ENCODE measurements at regions not wholly inside any gene's neighbourhood (a gene's known extent, or its start where the extent isn't known, plus 50 kb on each side); places are given as distances from the start of the nearest gene placed in this dataset.
"Not testable (repeated sequence)": the region's sequence is repeated elsewhere in the genome, so short reads cannot be mapped to it uniquely, and the experiment has no call there.

- DNase-seq (ENCODE audit: extremely low read depth in 1 of 11, low read depth in 9 of 11, low spot score in 4 of 11) = no peak
These were observed 97.7 kb upstream of the KIF2A start for GRCh38 chr5:62208218-62208852.

GRCh38 chr5:62211405-62211804 lies 94.6 kb upstream of the KIF2A start:
- DNase-seq (ENCODE audit: extremely low read depth in 1 of 11, low read depth in 9 of 11, low spot score in 4 of 11) = no peak

GRCh38 chr5:62212648-62213047 lies 93.4 kb upstream of the KIF2A start:
- DNase-seq (ENCODE audit: extremely low read depth in 1 of 11, low read depth in 9 of 11, low spot score in 4 of 11) = no peak

- no peak for DNase-seq (ENCODE audit: extremely low read depth in 1 of 11, low read depth in 9 of 11, low spot score in 4 of 11)
These were observed 91.3 kb upstream of the KIF2A start for GRCh38 chr5:62214701-62215100.

GRCh38 chr5:62216603-62217002 lies 89.4 kb upstream of the KIF2A start:
- not testable (repeated sequence) for DNase-seq (ENCODE audit: extremely low read depth in 1 of 11, low read depth in 9 of 11, low spot score in 4 of 11)

- not testable (repeated sequence) for DNase-seq (ENCODE audit: extremely low read depth in 1 of 11, low read depth in 9 of 11, low spot score in 4 of 11)
These were observed 88.9 kb upstream of the KIF2A start for GRCh38 chr5:62217095-62217494.

GRCh38 chr5:62218860-62219259 lies 87.1 kb upstream of the KIF2A start:
- DNase-seq (ENCODE audit: extremely low read depth in 1 of 11, low read depth in 9 of 11, low spot score in 4 of 11) = not testable (repeated sequence)

GRCh38 chr5:62221881-62222280 lies 84.1 kb upstream of the KIF2A start:
- DNase-seq (ENCODE audit: extremely low read depth in 1 of 11, low read depth in 9 of 11, low spot score in 4 of 11) = not testable (repeated sequence)

- not testable (repeated sequence) for DNase-seq (ENCODE audit: extremely low read depth in 1 of 11, low read depth in 9 of 11, low spot score in 4 of 11)
These were observed 83.7 kb upstream of the KIF2A start for GRCh38 chr5:62222305-62222704.

- DNase-seq (ENCODE audit: extremely low read depth in 1 of 11, low read depth in 9 of 11, low spot score in 4 of 11) = not testable (repeated sequence)
These were observed 82.7 kb upstream of the KIF2A start for GRCh38 chr5:62223312-62223670.

GRCh38 chr5:62224987-62225601 lies 80.9 kb upstream of the KIF2A start:
- DNase-seq (ENCODE audit: extremely low read depth in 1 of 11, low read depth in 9 of 11, low spot score in 4 of 11) = not testable (repeated sequence)

GRCh38 chr5:62230876-62231388 lies 75.1 kb upstream of the KIF2A start:
- not testable (repeated sequence) for DNase-seq (ENCODE audit: extremely low read depth in 1 of 11, low read depth in 9 of 11, low spot score in 4 of 11)

GRCh38 chr5:62231576-62231975 lies 74.4 kb upstream of the KIF2A start:
- DNase-seq (ENCODE audit: extremely low read depth in 1 of 11, low read depth in 9 of 11, low spot score in 4 of 11) = no peak

- DNase-seq (ENCODE audit: extremely low read depth in 1 of 11, low read depth in 9 of 11, low spot score in 4 of 11) = not testable (repeated sequence)
These were observed 73.8 kb upstream of the KIF2A start for GRCh38 chr5:62232218-62232617.

GRCh38 chr5:62233083-62234046 lies 72.6 kb upstream of the KIF2A start:
- not testable (repeated sequence) for DNase-seq (ENCODE audit: extremely low read depth in 1 of 11, low read depth in 9 of 11, low spot score in 4 of 11)

- not testable (repeated sequence) for DNase-seq (ENCODE audit: extremely low read depth in 1 of 11, low read depth in 9 of 11, low spot score in 4 of 11)
These were observed 69.4 kb upstream of the KIF2A start for GRCh38 chr5:62236593-62236992.

GRCh38 chr5:62237944-62238343 lies 68.1 kb upstream of the KIF2A start:
- DNase-seq (ENCODE audit: extremely low read depth in 1 of 11, low read depth in 9 of 11, low spot score in 4 of 11) = not testable (repeated sequence)

GRCh38 chr5:62238584-62238983 lies 67.4 kb upstream of the KIF2A start:
- not testable (repeated sequence) for DNase-seq (ENCODE audit: extremely low read depth in 1 of 11, low read depth in 9 of 11, low spot score in 4 of 11)

- DNase-seq (ENCODE audit: extremely low read depth in 1 of 11, low read depth in 9 of 11, low spot score in 4 of 11) = not testable (repeated sequence)
These were observed 65.5 kb upstream of the KIF2A start for GRCh38 chr5:62240494-62240893.

- not testable (repeated sequence) for DNase-seq (ENCODE audit: extremely low read depth in 1 of 11, low read depth in 9 of 11, low spot score in 4 of 11)
These were observed 64.0 kb upstream of the KIF2A start for GRCh38 chr5:62242000-62242399.

Measured in renal cortex interstitium (tissue), 11 donors.